Gastroesophageal sphincter (tissue), 4 donors: ENCODE measurements at regions not wholly inside any gene's neighbourhood (a gene's known extent, or its start where the extent isn't known, plus 50 kb on each side); places are given as distances from the start of the nearest gene placed in this dataset.

Experiments
- ATAC-seq: fragments of 150-250 bp; one replicate; pipeline ENCODE4 v1.9.1; 2016; ENCODE audit warnings: mild to moderate bottlenecking, moderate library complexity
- H3K27ac ChIP-seq, 4 donors: fragments of 200-600 bp; sonication (generic) in 3 of 4; 1 replicate in 3 of 4; 2 replicates in 1 of 4; pipeline ENCODE4 v1.5.1; 2016 to 2019
- H3K27me3 ChIP-seq: fragments of 200-600 bp; sonication (generic); one replicate; pipeline ENCODE4 v1.5.1; 2019
- H3K36me3 ChIP-seq, 2 donors: fragments of 200-600 bp; sonication (generic); one replicate each; pipeline ENCODE4 v1.5.1; 2019; ENCODE audit warnings: control low read depth in 1 of 2
- H3K4me1 ChIP-seq, 3 donors: fragments of 200-600 bp; sonication (generic); 1 replicate in 2 of 3; 2 replicates in 1 of 3; pipeline ENCODE4 v1.5.1; 2016 to 2019; ENCODE audit warnings: control low read depth in 2 of 3
- H3K4me3 ChIP-seq, 2 donors: fragments of 200-600 bp; sonication (generic); one replicate each; pipeline ENCODE4 v1.5.1; 2019; ENCODE audit warnings: mild to moderate bottlenecking in 1 of 2, moderate library complexity in 1 of 2
- H3K9me3 ChIP-seq, 3 donors: fragments of 200-600 bp; sonication (generic); one replicate each; pipeline ENCODE4 v1.5.1; 2017 to 2019; ENCODE audit warnings: control low read depth in 2 of 3
- CTCF ChIP-seq, 4 experiments: fragments of 200-600 bp in 2 of 4; fragments of 450-650 bp in 2 of 4; sonication (generic) in 1 of 4; IDR thresholded peaks; one replicate each; pipeline ENCODE4 v1.5.1; 2017 to 2019; ENCODE audit warnings: antibody characterized with exemption in 4 of 4, mild to moderate bottlenecking in 2 of 4, moderate library complexity in 2 of 4
- EP300 ChIP-seq: sonication (generic); formaldehyde crosslinking; IDR thresholded peaks from one replicate; pipeline ENCODE4 v1.6.1; 2017; ENCODE audit warnings: antibody characterized with exemption, mild to moderate bottlenecking
- POLR2A ChIP-seq, 2 donors: fragments of 450-650 bp; IDR thresholded peaks; one replicate each; pipeline ENCODE4 v1.6.1; 2017; ENCODE audit warnings: antibody characterized with exemption in 2 of 2, mild to moderate bottlenecking in 2 of 2, moderate library complexity in 1 of 2
- POLR2AphosphoS5 ChIP-seq: sonication (generic); formaldehyde crosslinking; IDR thresholded peaks from one replicate; pipeline ENCODE4 v1.6.1; 2017; ENCODE audit warnings: antibody characterized with exemption
- WGBS, 2 donors: methylation state at CpG; one replicate each; pipeline ENCODE4 v1.1.5; 2018; ENCODE audit warnings: low coverage in 1 of 2; 5-methylcytosine and 5-hydroxymethylcytosine counted together

- no peak overlapping the region for H3K4me3 ChIP-seq
- ATAC-seq, result no peak
- TF ChIP-seq POLR2AphosphoS5 (no peak), EP300 (no peak), POLR2A (IDR thresholded peaks at IDR 0.05) (no peak), CTCF (IDR thresholded peaks at IDR 0.05) (no peak)
- no peaks in the 10 kb centered on the region for H3K4me1 ChIP-seq
- H3K9me3 ChIP-seq, result peaks cover 0 to 8% (median 0%) of the 10 kb centered on the region in 3 donors
- H3K27me3 ChIP-seq, result no peaks in the 10 kb centered on the region
- WGBS, 2 donors, result 89 to 91% methylated on average over 2 of the region's 2 CpGs
- no peak overlapping the region for H3K27ac ChIP-seq
- H3K36me3 ChIP-seq, result no peaks in the 10 kb centered on the region
Measured at GRCh38 chr13:48775285-48775684, 121.6 kb downstream of the CYSLTR2 start.

- ATAC-seq, result no peak
- no peak overlapping the region for H3K27ac ChIP-seq
- no peak for TF ChIP-seq POLR2A (IDR thresholded peaks at IDR 0.05)
- no peak for TF ChIP-seq POLR2AphosphoS5
- TF ChIP-seq EP300, result no peak
- no peak for TF ChIP-seq CTCF (IDR thresholded peaks at IDR 0.05)
- H3K4me3 ChIP-seq, result no peak overlapping the region
- H3K9me3 ChIP-seq, result peaks cover 0 to 13% (median 0%) of the 10 kb centered on the region in 3 donors
- no peaks in the 10 kb centered on the region for H3K4me1 ChIP-seq
- no peaks in the 10 kb centered on the region for H3K27me3 ChIP-seq
- no peaks in the 10 kb centered on the region for H3K36me3 ChIP-seq
- 51 to 85% methylated on average over 4 of the region's 4 CpGs for WGBS, 2 donors
Measured at GRCh38 chr13:48775804-48776203, 122.1 kb downstream of the CYSLTR2 start.

GRCh38 chr13:48776401-48776800, 122.7 kb downstream of the CYSLTR2 start:
- Histone ChIP-seq H3K9me3 (peaks cover 0 to 17% (median 0%) of the 10 kb centered on the region in 3 donors), H3K36me3 (no peaks in the 10 kb centered on the region), H3K27me3 (no peaks in the 10 kb centered on the region), H3K27ac (no peak overlapping the region), H3K4me3 (no peak overlapping the region), H3K4me1 (no peaks in the 10 kb centered on the region)
- WGBS, 2 donors, result 100% methylated on average over 1 of the region's 1 CpG
- no peak for ATAC-seq
- TF ChIP-seq EP300, result no peak
- TF ChIP-seq POLR2AphosphoS5, result no peak
- TF ChIP-seq CTCF (IDR thresholded peaks at IDR 0.05), result no peak
- no peak for TF ChIP-seq POLR2A (IDR thresholded peaks at IDR 0.05)

- TF ChIP-seq CTCF (IDR thresholded peaks at IDR 0.05) (no peak), POLR2A (IDR thresholded peaks at IDR 0.05) (no peak), EP300 (no peak), POLR2AphosphoS5 (no peak)
- Histone ChIP-seq H3K27ac (no peak overlapping the region), H3K4me1 (no peaks in the 10 kb centered on the region), H3K4me3 (no peak overlapping the region), H3K9me3 (peaks cover 0 to 23% (median 0%) of the 10 kb centered on the region in 3 donors), H3K27me3 (no peaks in the 10 kb centered on the region), H3K36me3 (no peaks in the 10 kb centered on the region)
- 82 to 89% methylated on average over 2 to 3 of the region's 3 CpGs for WGBS, 2 donors
- no peak for ATAC-seq
Measured at GRCh38 chr13:48778610-48779009, 124.9 kb downstream of the CYSLTR2 start.

- Histone ChIP-seq H3K27ac (no peak overlapping the region), H3K4me3 (no peak overlapping the region), H3K27me3 (no peaks in the 10 kb centered on the region), H3K4me1 (no peaks in the 10 kb centered on the region), H3K9me3 (peaks cover 0 to 23% (median 0%) of the 10 kb centered on the region in 3 donors), H3K36me3 (no peaks in the 10 kb centered on the region)
- ATAC-seq, result no peak
- 67 to 90% methylated on average over 2 of the region's 2 CpGs for WGBS, 2 donors
- TF ChIP-seq CTCF (IDR thresholded peaks at IDR 0.05) (no peak), POLR2AphosphoS5 (no peak), EP300 (no peak), POLR2A (IDR thresholded peaks at IDR 0.05) (no peak)
Measured at GRCh38 chr13:48780713-48781341, 127.1 kb downstream of the CYSLTR2 start.
